Left lobe of liver (tissue), 2 donors: ENCODE measurements at regions not wholly inside any gene's neighbourhood (a gene's known extent, or its start where the extent isn't known, plus 50 kb on each side); places are given as distances from the start of the nearest gene placed in this dataset.

Experiments used
- ATAC-seq: fragments of 200-7000 bp; cut with Tn5 transposase; one replicate; pipeline ENCODE4 v1.9.1; 2020; ENCODE audit warnings: mild to moderate bottlenecking, moderate library complexity
- DNase-seq: peaks from one replicate; pipeline ENCODE4 v3.0.0-alpha.2; 2020; ENCODE audit warnings: low spot score
- donor health status: DM: no; HTN: no; CAD: no; lungs with moderate emphysema.
- donor health status: DM: no; HTN: yes; CAD: no.

DNA sequence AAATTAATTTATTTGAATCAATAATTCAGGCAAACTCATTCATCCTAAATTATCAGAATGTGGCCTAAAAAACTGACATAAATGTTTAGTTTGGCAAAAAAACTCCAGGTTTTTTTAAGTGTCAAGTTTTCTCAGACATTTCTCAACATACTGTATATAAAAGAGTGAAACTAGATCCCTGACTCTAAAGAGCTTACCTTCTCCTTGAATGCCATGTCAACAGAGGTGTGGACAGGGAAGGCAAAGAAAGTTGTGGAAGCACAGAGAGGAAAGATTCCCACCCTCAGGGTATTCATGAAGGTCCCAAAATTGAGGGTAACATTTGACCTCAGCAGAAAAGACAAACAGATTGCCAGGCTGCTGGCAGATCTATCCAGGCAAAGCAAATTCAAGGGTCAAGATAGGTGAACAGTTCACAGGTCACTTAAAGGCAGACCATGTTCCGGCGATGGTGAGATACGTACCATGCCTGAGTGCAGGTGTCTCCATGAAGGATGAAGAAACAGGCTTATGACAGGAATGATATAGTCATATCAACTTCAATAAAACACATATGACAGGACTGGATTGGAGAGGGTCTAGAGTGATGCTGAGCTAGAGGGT is 1638.3 kb upstream of the ZEB2 start:
- DNase-seq (peak; percentile 47), ATAC-seq (peak; percentile 98)

DNA sequence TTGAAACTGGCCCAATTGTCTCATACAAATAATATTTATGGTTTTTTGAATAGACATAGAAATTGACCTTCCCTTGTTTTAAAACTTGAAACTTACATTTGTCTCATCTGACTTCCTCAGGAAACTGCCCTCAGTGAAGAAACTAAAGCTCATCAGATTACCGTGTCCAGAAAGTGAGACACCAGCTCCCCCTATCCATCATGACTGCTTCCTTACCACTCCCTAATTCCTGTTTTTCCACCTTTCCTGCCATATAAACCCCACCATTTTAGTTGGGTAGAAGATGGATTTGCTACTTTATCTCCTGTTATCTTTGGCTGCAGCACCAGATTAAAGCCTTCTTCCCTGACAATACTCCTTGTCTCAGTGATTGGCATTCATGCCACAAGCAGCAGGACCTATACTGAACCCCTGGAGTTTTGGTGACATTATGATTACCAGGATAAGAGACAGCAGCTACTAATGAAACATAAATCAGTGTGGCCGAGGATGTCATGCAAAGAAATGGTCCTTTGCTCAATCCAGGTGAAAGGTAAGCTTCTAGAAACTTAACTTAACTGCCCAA is 1627.6 kb upstream of the ZEB2 start:
- ATAC-seq = no peak
- no peak for DNase-seq

DNA sequence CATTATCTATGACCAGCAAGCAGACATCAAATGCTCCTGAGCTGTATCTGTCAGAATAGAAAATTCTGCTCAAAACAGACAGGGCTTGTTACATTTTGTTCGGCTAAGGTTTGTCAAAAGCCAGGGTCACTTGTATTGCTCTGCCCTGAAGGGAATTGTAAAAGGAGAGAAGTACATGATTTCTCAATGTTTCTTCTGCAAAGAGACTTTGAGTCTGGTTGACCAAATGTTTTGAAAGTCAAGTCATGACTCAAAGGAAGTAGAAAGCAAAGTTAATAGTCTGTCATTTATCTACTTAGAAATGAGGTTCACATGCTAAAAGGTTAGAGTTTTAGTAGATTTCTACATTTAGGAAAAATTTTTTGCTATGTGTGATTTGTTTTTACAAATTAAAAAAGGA is 1624.1 kb upstream of the ZEB2 start:
- ATAC-seq (no peak), DNase-seq (no peak)

- DNase-seq (no peak), ATAC-seq (no peak)
These were observed 1618.9 kb upstream of the ZEB2 start for GRCh38 chr2:146138820-146139219.

DNA sequence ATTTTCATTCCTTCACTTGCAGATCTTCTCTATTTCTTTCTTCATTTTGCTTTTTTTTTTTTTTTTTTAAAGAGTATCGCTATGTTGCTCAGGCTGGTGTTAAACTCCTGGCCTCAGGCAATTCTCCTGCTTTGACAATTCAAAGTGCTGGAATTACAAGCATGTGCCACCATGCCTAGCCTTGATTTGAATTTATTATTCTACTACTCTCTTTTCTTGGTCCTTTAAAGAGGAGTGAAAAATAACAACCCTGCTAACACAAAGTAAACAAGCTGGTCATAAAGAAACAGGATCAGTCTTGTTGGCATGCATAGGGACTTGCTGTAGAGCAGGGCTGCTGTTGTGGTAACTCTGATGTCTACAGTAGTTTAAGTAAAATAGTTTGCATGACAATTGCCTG is 1615.3 kb upstream of the ZEB2 start:
- ATAC-seq (no peak), DNase-seq (no peak)

GRCh38 chr2:146131785-146132184 is 1611.9 kb upstream of the ZEB2 start:
- ATAC-seq (no peak), DNase-seq (no peak)

- ATAC-seq (no peak), DNase-seq (no peak)
These were observed 1611.1 kb upstream of the ZEB2 start for GRCh38 chr2:146131048-146131447.

DNA sequence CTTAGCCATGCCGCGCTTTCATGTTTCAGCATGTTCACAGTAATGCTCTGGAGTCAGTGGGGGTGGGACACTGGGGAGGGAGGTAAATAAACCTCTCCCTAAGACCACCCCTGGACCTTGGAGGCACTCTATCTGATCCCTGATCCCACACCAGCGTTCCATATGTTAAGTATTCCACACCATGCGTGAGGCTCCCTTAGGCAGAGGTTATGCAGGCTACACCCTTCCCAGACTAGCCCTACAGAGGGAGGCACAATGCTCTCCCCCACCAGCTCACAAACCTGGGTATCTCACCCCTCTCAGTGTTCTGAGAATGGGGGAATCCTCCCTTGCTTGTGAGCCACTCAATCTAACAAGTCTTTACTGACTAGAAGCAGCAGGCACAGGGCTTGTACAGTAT is 1610.4 kb upstream of the ZEB2 start:
- DNase-seq (no peak), ATAC-seq (no peak)

DNA sequence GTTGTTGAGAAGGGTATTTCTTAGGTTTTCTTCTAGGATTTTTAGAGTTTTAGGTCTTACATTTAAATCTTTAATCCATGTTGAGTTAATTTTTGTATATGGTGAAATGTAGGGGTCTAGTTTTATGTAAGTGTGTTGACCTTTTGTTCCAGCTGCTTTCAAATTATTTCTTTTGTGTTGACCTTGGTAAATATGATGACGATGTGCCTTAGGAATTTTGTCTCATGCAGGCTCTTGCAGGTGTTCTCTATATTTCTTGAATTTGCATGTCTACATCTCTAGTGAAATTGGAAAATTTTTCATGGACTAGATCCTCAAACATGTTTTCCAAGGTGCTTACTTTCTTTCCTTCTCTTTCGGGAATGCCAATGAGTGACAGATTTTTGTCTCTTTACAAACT is 1609.3 kb upstream of the ZEB2 start:
- ATAC-seq = no peak

DNA sequence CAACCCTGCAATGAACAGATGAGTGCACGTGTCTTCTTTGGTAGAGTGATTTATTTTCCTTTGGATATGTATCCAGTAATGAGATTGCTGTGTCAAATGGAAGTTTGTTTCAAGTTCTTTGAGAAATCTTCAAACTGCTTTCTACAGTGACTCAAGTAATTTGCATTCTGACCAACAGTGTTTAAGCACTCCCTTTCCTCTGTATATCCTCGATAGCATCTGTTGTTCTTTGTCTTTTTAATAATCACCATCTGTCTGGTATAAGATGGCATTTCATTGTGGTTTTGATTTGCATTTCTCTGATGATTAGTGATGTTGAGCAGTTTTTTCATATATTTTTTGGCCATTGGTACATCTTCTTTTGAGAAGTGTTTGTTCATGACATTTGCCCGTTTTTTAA is 1608.3 kb upstream of the ZEB2 start:
- ATAC-seq (no peak), DNase-seq (no peak)

More for the DNA sequence above, 1609.3 kb upstream of the ZEB2 start:
- no peak for DNase-seq

DNA sequence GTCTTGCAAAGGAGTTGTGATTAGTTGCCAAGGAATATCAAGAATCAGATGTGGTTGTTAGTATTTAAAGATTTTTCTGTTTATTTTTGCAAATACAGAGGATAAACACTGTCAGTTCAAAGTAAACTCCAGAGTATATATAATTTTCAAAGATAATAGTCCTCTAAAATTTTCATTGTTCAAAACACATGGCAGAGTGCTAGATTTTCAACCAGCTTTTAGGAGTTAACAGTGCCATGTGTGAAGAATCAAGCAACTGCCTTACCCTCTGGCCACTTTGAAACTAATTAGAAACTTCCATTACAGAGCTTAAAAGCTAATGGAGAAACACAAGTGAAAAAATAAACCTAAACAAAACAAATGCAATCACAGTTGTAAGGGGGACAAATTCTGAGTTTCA is 1605.6 kb upstream of the ZEB2 start:
- DNase-seq = no peak
- no peak for ATAC-seq

GRCh38 chr2:146124741-146125140 is 1604.8 kb upstream of the ZEB2 start:
- ATAC-seq = no peak

GRCh38 chr2:146123714-146124113 is 1603.8 kb upstream of the ZEB2 start:
- no peak for DNase-seq
- no peak for ATAC-seq

More at GRCh38 chr2:146124741-146125140, 1604.8 kb upstream of the ZEB2 start:
- no peak for DNase-seq

GRCh38 chr2:146123256-146123655 is 1603.3 kb upstream of the ZEB2 start:
- ATAC-seq = no peak
- no peak for DNase-seq

- no peak for ATAC-seq
- no peak for DNase-seq
These were observed 1599.7 kb upstream of the ZEB2 start for GRCh38 chr2:146119586-146119985.

GRCh38 chr2:146108993-146109392 is 1589.1 kb upstream of the ZEB2 start:
- DNase-seq = no peak
- no peak for ATAC-seq

- no peak for ATAC-seq
These were observed 1574.3 kb upstream of the ZEB2 start for GRCh38 chr2:146094185-146094584.

DNA sequence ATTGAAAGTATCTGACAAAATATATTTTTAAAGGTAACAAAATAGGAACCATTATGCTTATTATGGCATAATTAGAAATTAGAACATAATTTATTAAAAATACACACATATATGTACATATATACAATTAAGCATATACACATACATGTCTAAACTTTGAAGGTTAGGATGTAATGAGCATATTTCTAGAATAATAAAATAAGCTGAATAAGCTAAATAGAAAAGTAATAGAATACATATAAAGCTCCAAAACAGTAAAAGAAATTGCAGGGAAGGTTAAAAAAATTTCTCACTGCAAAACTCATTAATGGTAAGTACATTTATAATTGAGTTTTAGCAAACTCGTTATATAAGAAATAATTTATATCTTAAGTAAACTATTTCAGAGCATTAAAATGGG is 1561.5 kb upstream of the ZEB2 start:
- ATAC-seq (no peak), DNase-seq (no peak)

More at GRCh38 chr2:146094185-146094584, 1574.3 kb upstream of the ZEB2 start:
- DNase-seq = no peak

DNA sequence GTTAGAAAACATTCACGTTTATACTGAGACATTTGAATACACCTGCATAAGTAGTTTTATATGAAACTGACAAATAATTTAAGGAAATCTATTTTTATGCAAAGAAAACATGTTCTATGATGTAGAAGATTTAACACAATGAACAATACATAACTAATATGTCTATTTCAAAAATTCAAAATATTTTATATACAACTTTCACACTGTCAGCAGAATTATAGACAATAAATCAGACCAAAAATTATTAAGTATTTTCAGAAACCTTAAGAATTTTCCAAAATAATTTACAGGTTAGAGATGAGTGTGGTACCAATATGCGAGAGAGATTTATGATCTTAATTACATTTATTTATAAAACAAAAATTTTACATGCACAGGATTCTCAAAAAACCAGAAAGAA is 1561.0 kb upstream of the ZEB2 start:
- DNase-seq (no peak), ATAC-seq (no peak)

DNA sequence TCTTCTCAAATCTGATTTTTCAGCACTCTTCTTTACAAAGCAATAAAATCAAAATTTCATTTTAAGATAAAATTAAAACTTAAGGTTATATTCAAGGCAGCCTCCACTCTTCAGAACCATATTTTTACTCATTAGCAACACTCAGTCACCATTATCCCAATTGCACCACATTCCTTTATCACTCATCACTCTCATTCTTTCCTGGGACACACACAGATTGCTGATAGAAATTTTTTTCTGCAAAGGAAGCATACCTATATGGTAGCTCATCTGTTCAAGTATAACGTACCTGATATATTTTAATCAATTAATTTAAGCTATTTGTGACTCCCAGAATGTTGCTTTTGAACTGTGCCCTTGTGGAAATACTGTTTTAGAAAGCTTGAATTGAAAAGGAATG is 1559.3 kb upstream of the ZEB2 start:
- DNase-seq (no peak), ATAC-seq (no peak)

- ATAC-seq = no peak
These were observed 1557.2 kb upstream of the ZEB2 start for GRCh38 chr2:146077156-146077555.

GRCh38 chr2:146068051-146068450 is 1548.1 kb upstream of the ZEB2 start:
- no peak for ATAC-seq
- DNase-seq = no peak

More at GRCh38 chr2:146077156-146077555, 1557.2 kb upstream of the ZEB2 start:
- no peak for DNase-seq

DNA sequence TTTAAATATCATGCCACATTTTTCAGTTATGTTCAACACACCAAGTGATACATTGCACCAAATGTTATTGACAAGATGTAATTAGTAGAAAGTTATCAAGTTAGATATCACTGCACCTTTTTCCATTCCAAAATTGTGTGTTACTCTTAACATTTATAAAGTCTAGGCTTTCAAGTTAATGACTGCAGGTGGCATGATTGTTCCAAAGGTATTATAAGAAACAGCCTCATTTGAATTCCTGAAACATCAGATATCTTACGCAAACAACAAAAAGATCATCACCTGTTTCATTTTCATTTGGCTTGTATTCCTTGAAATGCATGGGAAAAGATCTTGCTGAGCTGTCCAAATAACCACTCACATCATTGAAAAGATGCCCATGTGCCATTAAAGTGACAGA is 1528.2 kb upstream of the ZEB2 start:
- no peak for DNase-seq
- ATAC-seq = peak; percentile 55
